HUES64 (cell line): ENCODE measurements at regions not wholly inside any gene's neighbourhood (a gene's known extent, or its start where the extent isn't known, plus 50 kb on each side); places are given as distances from the start of the nearest gene placed in this dataset.
"Not testable (repeated sequence)": the region's sequence is repeated elsewhere in the genome, so short reads cannot be mapped to it uniquely, and the experiment has no call there.

ENCODE experiments used
- H3K27ac ChIP-seq: 2 replicates; pipeline ENCODE4 v1.7.0; 2013; ENCODE audit warnings: low read depth, low read length, inconsistent platforms
- H3K27me3 ChIP-seq: 2 replicates; pipeline ENCODE4 v1.6.1; 2013; ENCODE audit warnings: mild to moderate bottlenecking, low read length; ENCODE audit not compliant: insufficient read depth
- H3K36me3 ChIP-seq: 2 replicates; pipeline ENCODE4 v1.6.1; 2013; ENCODE audit warnings: mild to moderate bottlenecking, low read length; ENCODE audit not compliant: insufficient read depth
- H3K4me1 ChIP-seq: 2 replicates; pipeline ENCODE4 v1.6.1; 2013; ENCODE audit warnings: mild to moderate bottlenecking, low read length, moderate library complexity; ENCODE audit not compliant: insufficient read depth
- H3K4me3 ChIP-seq: 2 replicates; pipeline ENCODE4 v1.5.1; 2013; ENCODE audit warnings: mild to moderate bottlenecking, low read length, moderate library complexity
- H3K9ac ChIP-seq: 2 replicates; pipeline ENCODE4 v1.6.1; 2013; ENCODE audit warnings: mild to moderate bottlenecking, low read depth, low read length
- H3K9me3 ChIP-seq: 2 replicates; pipeline ENCODE4 v1.6.1; 2013; ENCODE audit warnings: low read depth, low read length; ENCODE audit not compliant: insufficient read depth
- WGBS: fragments of 150-250, 120-280 bp; methylation state at CpG from one replicate; pipeline ENCODE4 v1.1.7; 2013; ENCODE audit warnings: missing lambda C conversion rate; 5-methylcytosine and 5-hydroxymethylcytosine counted together

- Histone ChIP-seq H3K27ac (peak overlapping the region; percentile 51; the same call in 1 of the 2 replicates), H3K9ac (peak overlapping the region; percentile 42; the same call in 1 of the 2 replicates), H3K9me3 (no peaks in the 10 kb centered on the region), H3K4me1 (peaks cover 64% of the 10 kb centered on the region), H3K4me3 (peak overlapping the region; percentile 33; the same call in 1 of the 2 replicates), H3K27me3 (no peaks in the 10 kb centered on the region), H3K36me3 (no peaks in the 10 kb centered on the region)
- WGBS, result 85% methylated on average over 2 of the region's 2 CpGs
Observed at GRCh38 chr18:1015777-1016176, 111.1 kb downstream of the ADCYAP1 start.

- no peaks in the 10 kb centered on the region for H3K27me3 ChIP-seq
- peaks cover 64% of the 10 kb centered on the region for H3K4me1 ChIP-seq
- H3K4me3 ChIP-seq, result no peak overlapping the region
- H3K9ac ChIP-seq, result peak overlapping the region; percentile 33; the same call in 1 of the 2 replicates
- no peaks in the 10 kb centered on the region for H3K36me3 ChIP-seq
- 66% methylated on average over 7 of the region's 8 CpGs for WGBS
- H3K27ac ChIP-seq, result peak overlapping the region; percentile 6; the same call in 1 of the 2 replicates
- no peaks in the 10 kb centered on the region for H3K9me3 ChIP-seq
Observed at GRCh38 chr18:1017227-1018058, 112.8 kb downstream of the ADCYAP1 start.

- H3K4me3 ChIP-seq, result no peak overlapping the region; the same call in 1 of the 2 replicates
- H3K27me3 ChIP-seq, result no peaks in the 10 kb centered on the region
- H3K4me1 ChIP-seq, result peaks cover 61% of the 10 kb centered on the region
- peak overlapping the region; percentile 6; the same call in 1 of the 2 replicates for H3K27ac ChIP-seq
- peak overlapping the region; percentile 32; the same call in 1 of the 2 replicates for H3K9ac ChIP-seq
- no peaks in the 10 kb centered on the region for H3K36me3 ChIP-seq
- no peaks in the 10 kb centered on the region for H3K9me3 ChIP-seq
- 75% methylated on average over 5 of the region's 5 CpGs for WGBS
Observed at GRCh38 chr18:1018181-1018681, 113.6 kb downstream of the ADCYAP1 start.

GRCh38 chr18:1019191-1019590, 114.5 kb downstream of the ADCYAP1 start:
- 88% methylated on average over 3 of the region's 3 CpGs for WGBS
- Histone ChIP-seq H3K4me3 (no peak overlapping the region), H3K36me3 (no peaks in the 10 kb centered on the region), H3K27ac (no peak overlapping the region), H3K27me3 (no peaks in the 10 kb centered on the region), H3K9me3 (no peaks in the 10 kb centered on the region), H3K4me1 (peaks cover 52% of the 10 kb centered on the region), H3K9ac (no peak overlapping the region)

GRCh38 chr18:1020731-1021344, 116.2 kb downstream of the ADCYAP1 start:
- H3K27me3 ChIP-seq, result no peaks in the 10 kb centered on the region
- no peaks in the 10 kb centered on the region for H3K9me3 ChIP-seq
- peaks cover 36% of the 10 kb centered on the region for H3K4me1 ChIP-seq
- no peak overlapping the region for H3K4me3 ChIP-seq
- no peak overlapping the region for H3K9ac ChIP-seq
- H3K36me3 ChIP-seq, result no peaks in the 10 kb centered on the region
- 95% methylated on average over 1 of the region's 2 CpGs for WGBS
- no peak overlapping the region for H3K27ac ChIP-seq

GRCh38 chr18:1026930-1027329, 122.3 kb downstream of the ADCYAP1 start:
- 100% methylated on average over 1 of the region's 1 CpG for WGBS
- peaks cover 15% of the 10 kb centered on the region; the same call in 1 of the 2 replicates for H3K9me3 ChIP-seq

GRCh38 chr18:1033092-1033491, 128.4 kb downstream of the ADCYAP1 start:
- H3K4me1 ChIP-seq, H3K9ac ChIP-seq, H3K4me3 ChIP-seq, H3K27ac ChIP-seq, H3K27me3 ChIP-seq, H3K36me3 ChIP-seq, H3K9me3 ChIP-seq: not testable (repeated sequence)
- 93% methylated on average over 3 of the region's 3 CpGs for WGBS

More at GRCh38 chr18:1026930-1027329, 122.3 kb downstream of the ADCYAP1 start:
- no peaks in the 10 kb centered on the region for H3K27me3 ChIP-seq
- no peak overlapping the region for H3K27ac ChIP-seq
- no peaks in the 10 kb centered on the region for H3K4me1 ChIP-seq
- H3K9ac ChIP-seq, result no peak overlapping the region
- no peaks in the 10 kb centered on the region for H3K36me3 ChIP-seq
- H3K4me3 ChIP-seq, result no peak overlapping the region

GRCh38 chr18:1034971-1035370, 130.3 kb downstream of the ADCYAP1 start:
- WGBS, result 89% methylated on average over 6 of the region's 6 CpGs
- H3K9me3 ChIP-seq, result peaks cover 5% of the 10 kb centered on the region; the same call in 1 of the 2 replicates
- H3K27ac ChIP-seq, result no peak overlapping the region
- H3K4me3 ChIP-seq, result no peak overlapping the region
- no peaks in the 10 kb centered on the region for H3K27me3 ChIP-seq
- H3K4me1 ChIP-seq, result no peaks in the 10 kb centered on the region
- no peak overlapping the region for H3K9ac ChIP-seq
- no peaks in the 10 kb centered on the region for H3K36me3 ChIP-seq

GRCh38 chr18:1036926-1037325, 132.3 kb downstream of the ADCYAP1 start:
- H3K27me3 ChIP-seq, result no peaks in the 10 kb centered on the region
- no peak overlapping the region for H3K9ac ChIP-seq
- no peaks in the 10 kb centered on the region for H3K4me1 ChIP-seq
- no peak overlapping the region for H3K27ac ChIP-seq
- no peak overlapping the region for H3K4me3 ChIP-seq
- H3K9me3 ChIP-seq, result peaks cover 11% of the 10 kb centered on the region; the same call in 1 of the 2 replicates
- 88% methylated on average over 3 of the region's 3 CpGs for WGBS
- no peaks in the 10 kb centered on the region for H3K36me3 ChIP-seq

- WGBS, result 88% methylated on average over 2 of the region's 2 CpGs
- no peaks in the 10 kb centered on the region for H3K36me3 ChIP-seq
- peaks cover 11% of the 10 kb centered on the region; the same call in 1 of the 2 replicates for H3K9me3 ChIP-seq
- no peak overlapping the region for H3K4me3 ChIP-seq
- H3K9ac ChIP-seq, result no peak overlapping the region
- no peak overlapping the region for H3K27ac ChIP-seq
- no peaks in the 10 kb centered on the region for H3K4me1 ChIP-seq
- no peaks in the 10 kb centered on the region for H3K27me3 ChIP-seq
Observed at GRCh38 chr18:1037776-1038175, 133.1 kb downstream of the ADCYAP1 start.

- peaks cover 11% of the 10 kb centered on the region; the same call in 1 of the 2 replicates for H3K9me3 ChIP-seq
- H3K36me3 ChIP-seq, result no peaks in the 10 kb centered on the region
- no peaks in the 10 kb centered on the region for H3K4me1 ChIP-seq
- no peak overlapping the region for H3K9ac ChIP-seq
- H3K27me3 ChIP-seq, result no peaks in the 10 kb centered on the region
- H3K27ac ChIP-seq, result no peak overlapping the region
- no peak overlapping the region for H3K4me3 ChIP-seq
- 96% methylated on average over 7 of the region's 7 CpGs for WGBS
Observed at GRCh38 chr18:1039421-1039820, 134.8 kb downstream of the ADCYAP1 start.
